CD14-positive monocyte (primary cell): ENCODE measurements at regions not wholly inside any gene's neighbourhood (a gene's known extent, or its start where the extent isn't known, plus 50 kb on each side); places are given as distances from the start of the nearest gene placed in this dataset.

ENCODE experiments used
- DNase-seq, 3 donors: peaks; one replicate each; pipeline ENCODE4 v3.0.0-alpha.2; 2011 to 2022
- H2AFZ ChIP-seq: 2 replicates; pipeline ENCODE4 v1.6.0; 2012; ENCODE audit warnings: mild to moderate bottlenecking, low read depth, low read length, inconsistent platforms; ENCODE audit not compliant: insufficient read depth, poor library complexity, severe bottlenecking
- H3K27ac ChIP-seq, 2 donors: 1 replicate in 1 of 2; 2 replicates in 1 of 2; pipeline ENCODE4 v1.5.1; 2012 to 2013; ENCODE audit warnings: low read length in 2 of 2, control low read depth in 1 of 2, inconsistent platforms in 1 of 2, low read depth in 1 of 2, mild to moderate bottlenecking in 1 of 2
- H3K27me3 ChIP-seq, 2 donors: one replicate each; pipeline versions ENCODE4 v1.6.0 to v1.6.1; 2011 to 2013; ENCODE audit warnings: low read length in 2 of 2; ENCODE audit not compliant: control insufficient read depth in 2 of 2, insufficient read depth in 2 of 2
- H3K36me3 ChIP-seq, 2 donors: replicated peaks in 1 of 2; 1 replicate in 1 of 2; 2 replicates in 1 of 2; pipeline versions ENCODE4 v1.5.1 to v1.6.1; 2012 to 2013; ENCODE audit warnings: low read length in 2 of 2, control low read depth in 1 of 2, inconsistent platforms in 1 of 2, mild to moderate bottlenecking in 1 of 2; ENCODE audit not compliant: insufficient read depth in 2 of 2, control insufficient read depth in 1 of 2
- H3K4me1 ChIP-seq, 2 donors: 1 replicate in 1 of 2; 2 replicates in 1 of 2; pipeline versions ENCODE4 v1.5.1 to v1.6.1; 2012 to 2013; ENCODE audit warnings: low read length in 2 of 2, control low read depth in 1 of 2, inconsistent platforms in 1 of 2, mild to moderate bottlenecking in 1 of 2, moderate library complexity in 1 of 2; ENCODE audit not compliant: insufficient read depth in 2 of 2, control insufficient read depth in 1 of 2
- H3K4me2 ChIP-seq: replicated peaks from 2 replicates; pipeline ENCODE3; 2012; ENCODE audit warnings: low read length, moderate library complexity, mild to moderate bottlenecking; ENCODE audit not compliant: poor library complexity, severe bottlenecking; ENCODE audit errors: extremely low read depth
- H3K4me3 ChIP-seq, 3 experiments: fragments of 200-600 bp in 1 of 3; sonication (generic) in 1 of 3; replicated peaks in 1 of 3; 1 replicate in 2 of 3; 2 replicates in 1 of 3; pipeline ENCODE4 v1.5.1; 2011 to 2013; ENCODE audit warnings: low read length in 3 of 3, mild to moderate bottlenecking in 3 of 3, control low read depth in 2 of 3, low read depth in 2 of 3, inconsistent platforms in 1 of 3, moderate library complexity in 1 of 3
- H3K79me2 ChIP-seq: 2 replicates; pipeline ENCODE4 v1.6.0; 2012; ENCODE audit warnings: mild to moderate bottlenecking, control low read depth, inconsistent platforms, low read length, moderate library complexity; ENCODE audit not compliant: insufficient read depth
- H3K9ac ChIP-seq: 2 replicates; pipeline ENCODE4 v1.6.0; 2017; ENCODE audit warnings: low read length, mild to moderate bottlenecking; ENCODE audit not compliant: insufficient read depth, poor library complexity, severe bottlenecking
- H3K9me3 ChIP-seq, 2 donors: replicated peaks in 1 of 2; 1 replicate in 1 of 2; 2 replicates in 1 of 2; pipeline versions ENCODE4 v1.5.1 to v1.6.1; 2012 to 2013; ENCODE audit warnings: low read length in 2 of 2, control low read depth in 1 of 2; ENCODE audit not compliant: control insufficient read depth in 1 of 2, insufficient read depth in 1 of 2
- H4K20me1 ChIP-seq: 2 replicates; pipeline ENCODE4 v1.6.0; 2012; ENCODE audit warnings: mild to moderate bottlenecking, low read length, control low read depth, moderate library complexity; ENCODE audit not compliant: insufficient read depth
- H3K27ac Mint-ChIP-seq, 7 donors: one replicate each; pipeline ENCODE4 v1.8.0; 2020; ENCODE audit warnings: mild to moderate bottlenecking in 7 of 7, mixed read lengths in 7 of 7, moderate library complexity in 6 of 7, inconsistent platforms in 2 of 7
- H3K27me3 Mint-ChIP-seq, 3 donors: one replicate each; pipeline ENCODE4 v1.8.0; 2021 to 2022; ENCODE audit warnings: low read depth in 3 of 3, mild to moderate bottlenecking in 3 of 3, mixed read lengths in 3 of 3, moderate library complexity in 3 of 3, inconsistent platforms in 1 of 3
- H3K36me3 Mint-ChIP-seq, 2 donors: one replicate each; pipeline ENCODE4 v1.8.0; 2020; ENCODE audit warnings: mixed read lengths in 2 of 2, inconsistent platforms in 1 of 2, mild to moderate bottlenecking in 1 of 2
- H3K4me1 Mint-ChIP-seq: one replicate; pipeline ENCODE4 v1.8.0; 2020; ENCODE audit warnings: mild to moderate bottlenecking, mixed read lengths
- H3K4me3 Mint-ChIP-seq, 2 donors: one replicate each; pipeline ENCODE4 v1.8.0; 2020; ENCODE audit warnings: mild to moderate bottlenecking in 2 of 2, mixed read lengths in 2 of 2, moderate library complexity in 1 of 2
- H3K9me3 Mint-ChIP-seq, 7 donors: one replicate each; pipeline ENCODE4 v1.8.0; 2020 to 2022; ENCODE audit warnings: mixed read lengths in 7 of 7, mild to moderate bottlenecking in 6 of 7, moderate library complexity in 6 of 7, inconsistent platforms in 2 of 7
- CTCF ChIP-seq: fragments of 200-600 bp; IDR thresholded peaks from one replicate; pipeline ENCODE4 v1.8.0; 2022; ENCODE audit warnings: antibody characterized with exemption, mild to moderate bottlenecking
- WGBS: methylation state at CpG from one replicate; pipeline ENCODE4 v1.1.5; 2013; ENCODE audit warnings: missing lambda C conversion rate; ENCODE audit not compliant: insufficient coverage; 5-methylcytosine and 5-hydroxymethylcytosine counted together
- intact Hi-C, 2 donors: fragments of 100-400 bp; cut with micrococcal nuclease; formaldehyde crosslinking; loops; one replicate each; pipeline versions ENCODE4 v1.15.0 to v1.15.1; 2023

GRCh38 chr11:81342966-81343365, 1390.7 kb downstream of the FAM181B start:
- no peaks in the 10 kb centered on the region for H3K27me3 ChIP-seq
- no peak for TF ChIP-seq CTCF
- no peak overlapping the region for H3K9ac ChIP-seq
- H3K9me3 Mint-ChIP-seq = peaks cover 0 to 3% (median 0%) of the 10 kb centered on the region in 7 donors
- intact Hi-C loops = no loop called here
- H4K20me1 ChIP-seq = no peaks in the 10 kb centered on the region
- H3K4me1 Mint-ChIP-seq = no peaks in the 10 kb centered on the region
- no peaks in the 10 kb centered on the region for H3K9me3 ChIP-seq
- no peak for DNase-seq
- H2AFZ ChIP-seq = no peak overlapping the region
- no peak overlapping the region for H3K27ac ChIP-seq
- no peak overlapping the region for H3K4me3 ChIP-seq
- H3K27me3 Mint-ChIP-seq = no peaks in the 10 kb centered on the region
- H3K36me3 ChIP-seq = no peaks in the 10 kb centered on the region
- no peaks in the 10 kb centered on the region for H3K36me3 Mint-ChIP-seq
- H3K79me2 ChIP-seq = no peaks in the 10 kb centered on the region
- H3K4me3 Mint-ChIP-seq = no peak overlapping the region
- no peak overlapping the region for H3K4me2 ChIP-seq
- no peaks in the 10 kb centered on the region for H3K4me1 ChIP-seq
- no peak overlapping the region for H3K27ac Mint-ChIP-seq

GRCh38 chr11:81340225-81340624, 1393.4 kb downstream of the FAM181B start:
- intact Hi-C loops = no loop called here
- H3K27ac ChIP-seq = no peak overlapping the region
- no peak overlapping the region for H3K9ac ChIP-seq
- Mint-ChIP-seq H3K4me3 (no peak overlapping the region), H3K9me3 (peaks cover 0 to 3% (median 0%) of the 10 kb centered on the region in 7 donors), H3K27me3 (no peaks in the 10 kb centered on the region), H3K27ac (no peak overlapping the region), H3K4me1 (no peaks in the 10 kb centered on the region), H3K36me3 (no peaks in the 10 kb centered on the region)
- no peak overlapping the region for H2AFZ ChIP-seq
- H4K20me1 ChIP-seq = no peaks in the 10 kb centered on the region
- H3K4me3 ChIP-seq = no peak overlapping the region
- no peaks in the 10 kb centered on the region for H3K27me3 ChIP-seq
- no peaks in the 10 kb centered on the region for H3K79me2 ChIP-seq
- TF ChIP-seq CTCF = no peak
- no peaks in the 10 kb centered on the region for H3K4me1 ChIP-seq
- no peaks in the 10 kb centered on the region for H3K36me3 ChIP-seq
- DNase-seq = no peak
- WGBS = no CpG with 5 or more reads among the region's 1 CpG
- H3K9me3 ChIP-seq = no peaks in the 10 kb centered on the region
- H3K4me2 ChIP-seq = no peak overlapping the region
